Natural killer cell treated with Interleukin-12 subunit alpha and Interleukin-12 subunit beta and Interleukin-15 and Interleukin-18, amount 100 ng/mL, for 72 hours (primary cell): ENCODE measurements at regions not wholly inside any gene's neighbourhood (a gene's known extent, or its start where the extent isn't known, plus 50 kb on each side); places are given as distances from the start of the nearest gene placed in this dataset.

ENCODE experiments used
- ATAC-seq, 2 donors: fragments of 150-1000 bp; cut with Tn5 transposase in 1 of 2; sonication (Bioruptor Pico), chemical (Tn5 transposase) in 1 of 2; 2 replicates each; pipeline ENCODE4 v1.10.0; 2021
- DNase-seq: peaks from one replicate; pipeline ENCODE4 v3.0.0; 2022; ENCODE audit warnings: low spot score
- H3K27ac Mint-ChIP-seq, 2 donors: 1 replicate in 1 of 2; 2 replicates in 1 of 2; pipeline ENCODE4 v1.8.0; 2022; ENCODE audit warnings: mixed read lengths in 2 of 2, mild to moderate bottlenecking in 1 of 2, moderate library complexity in 1 of 2
- H3K27me3 Mint-ChIP-seq, 2 donors: 1 replicate in 1 of 2; 2 replicates in 1 of 2; pipeline ENCODE4 v1.8.0; 2022; ENCODE audit warnings: mixed read lengths in 2 of 2
- H3K36me3 Mint-ChIP-seq: one replicate; pipeline ENCODE4 v1.8.0; 2022; ENCODE audit warnings: mixed read lengths
- H3K4me1 Mint-ChIP-seq, 2 donors: 1 replicate in 1 of 2; 2 replicates in 1 of 2; pipeline ENCODE4 v1.8.0; 2022; ENCODE audit warnings: low read depth in 2 of 2, mixed read lengths in 2 of 2, mild to moderate bottlenecking in 1 of 2
- H3K4me3 Mint-ChIP-seq: one replicate; pipeline ENCODE4 v1.8.0; 2022; ENCODE audit warnings: mixed read lengths
- H3K9me3 Mint-ChIP-seq: 2 replicates; pipeline ENCODE4 v1.8.0; 2022; ENCODE audit warnings: mixed read lengths

DNA sequence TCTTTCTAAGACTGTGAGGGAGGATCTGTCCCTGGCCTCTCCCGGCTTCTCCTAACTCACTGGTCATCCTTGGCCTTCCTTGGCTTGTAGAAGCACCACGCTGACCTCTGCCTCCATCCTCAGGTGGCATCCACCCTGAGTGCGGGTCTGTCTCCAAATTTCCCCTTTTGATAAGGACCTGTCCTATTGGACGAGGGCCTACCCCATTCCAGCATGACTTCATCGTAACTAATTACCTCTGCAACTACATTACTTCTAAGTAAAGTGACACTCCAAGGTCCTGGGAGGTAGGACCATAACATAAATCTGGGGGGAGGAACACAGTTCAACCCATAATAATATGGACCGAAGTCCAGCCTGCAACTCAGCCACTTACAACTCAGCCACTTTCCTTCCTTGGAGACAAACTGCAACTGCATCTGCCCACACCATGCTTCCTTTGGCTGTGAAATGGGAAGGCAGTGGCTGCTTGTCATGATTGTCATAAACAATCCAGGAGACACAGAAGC is 229.6 kb upstream of the DIO3 start:
- Mint-ChIP-seq H3K4me1 (no peaks in the 10 kb centered on the region), H3K4me3 (no peak overlapping the region), H3K9me3 (no peaks in the 10 kb centered on the region), H3K27me3 (peaks cover 18 to 24% of the 10 kb centered on the region in 2 donors), H3K27ac (no peak overlapping the region), H3K36me3 (no peaks in the 10 kb centered on the region)
- no peak for DNase-seq
- peak in 1 of 2 donors; percentile 24 for ATAC-seq

DNA sequence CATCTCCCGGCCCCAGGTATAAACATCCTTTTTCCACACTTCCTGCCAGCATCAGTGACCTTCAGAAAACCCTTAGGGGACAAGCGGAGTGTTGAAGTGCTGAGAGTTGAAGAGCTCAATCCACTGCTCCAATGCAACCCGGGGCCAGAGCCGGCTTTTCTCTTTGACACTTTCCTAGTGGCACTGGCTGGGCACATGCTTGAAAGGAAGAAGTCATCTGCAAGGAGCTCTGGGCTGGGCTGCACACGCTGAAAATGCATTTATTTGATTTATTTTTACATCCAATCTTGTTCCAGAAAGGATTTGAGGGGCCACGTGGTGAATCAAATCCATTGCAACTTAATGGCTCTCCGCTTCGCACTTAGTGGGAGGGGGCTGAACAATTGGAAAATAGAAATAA is 229.0 kb upstream of the DIO3 start:
- Mint-ChIP-seq H3K9me3 (no peaks in the 10 kb centered on the region), H3K27me3 (peaks cover 18 to 29% of the 10 kb centered on the region in 2 donors), H3K27ac (no peak overlapping the region), H3K36me3 (no peaks in the 10 kb centered on the region), H3K4me1 (no peaks in the 10 kb centered on the region), H3K4me3 (no peak overlapping the region)
- ATAC-seq (no peak), DNase-seq (no peak)

DNA sequence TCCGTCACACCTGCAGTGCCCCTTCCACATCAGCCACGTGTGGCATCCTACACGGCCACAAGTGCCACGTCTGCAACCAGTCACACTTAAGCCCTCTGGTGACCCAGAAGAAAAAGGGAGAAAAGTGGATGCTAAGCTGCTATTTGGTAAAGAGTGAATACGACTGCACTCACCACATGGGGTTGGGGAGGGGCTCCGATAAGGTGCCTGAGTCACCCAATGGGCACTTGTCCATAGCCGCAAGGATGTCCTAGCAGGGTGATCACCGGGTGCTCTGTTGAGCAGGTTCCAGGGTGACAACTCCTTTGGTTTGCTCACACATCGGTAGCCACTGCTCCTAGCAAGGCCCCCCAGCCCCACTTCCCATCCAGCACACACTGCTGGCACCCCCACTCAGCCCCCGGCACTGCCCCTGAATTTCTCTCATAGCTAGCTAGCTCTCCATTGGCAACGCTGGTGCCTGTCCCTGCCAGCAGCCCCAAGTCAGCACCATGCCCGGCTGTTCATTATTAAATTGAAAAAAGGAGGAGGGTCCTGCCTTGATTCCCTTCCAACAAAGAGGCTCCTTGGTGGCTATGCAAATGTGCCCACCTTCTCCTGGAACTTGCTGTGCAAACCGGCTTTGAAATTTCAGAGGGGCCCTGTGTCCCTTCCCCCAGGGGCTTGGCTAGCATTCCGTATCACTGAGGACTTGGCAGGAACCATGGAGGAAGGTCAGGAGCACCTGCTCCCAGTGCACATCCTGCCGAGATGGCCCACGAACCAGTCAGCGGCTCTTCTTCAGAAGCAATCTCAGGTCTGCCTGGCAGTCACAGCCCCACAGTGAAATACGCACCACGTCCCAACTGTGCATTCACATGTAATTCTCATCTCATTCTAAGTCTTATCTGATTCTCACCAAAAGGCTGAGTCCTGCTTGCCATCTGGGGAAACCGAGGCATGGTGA is 227.7 kb upstream of the DIO3 start:
- H3K36me3 Mint-ChIP-seq, result no peaks in the 10 kb centered on the region
- ATAC-seq (no peak), DNase-seq (no peak)
- peaks cover 20 to 35% of the 10 kb centered on the region in 2 donors for H3K27me3 Mint-ChIP-seq
- H3K9me3 Mint-ChIP-seq, result no peaks in the 10 kb centered on the region
- H3K4me3 Mint-ChIP-seq, result no peak overlapping the region
- no peaks in the 10 kb centered on the region for H3K4me1 Mint-ChIP-seq
- H3K27ac Mint-ChIP-seq, result no peak overlapping the region

DNA sequence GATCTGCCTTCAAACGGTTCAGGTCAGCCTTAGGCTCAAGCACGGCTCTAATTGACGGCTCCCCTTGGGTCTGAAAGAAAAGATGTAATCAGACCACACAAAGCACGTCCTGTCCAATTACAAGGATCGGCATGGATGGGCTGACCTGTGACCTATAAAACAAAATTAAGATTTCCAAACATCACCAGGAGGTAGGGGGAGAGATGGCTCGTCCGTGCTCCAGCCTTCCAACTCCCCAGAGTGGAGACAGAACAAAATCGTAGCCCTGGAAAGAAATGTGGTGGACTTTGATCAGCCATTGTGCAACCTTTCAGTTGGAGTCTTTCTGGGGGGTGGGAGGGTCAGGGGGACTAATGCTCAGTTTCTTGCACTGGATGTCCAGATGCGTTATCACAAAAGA is 226.6 kb upstream of the DIO3 start:
- H3K27ac Mint-ChIP-seq, result no peak overlapping the region
- DNase-seq, result no peak
- no peak for ATAC-seq
- H3K9me3 Mint-ChIP-seq, result no peaks in the 10 kb centered on the region
- no peak overlapping the region for H3K4me3 Mint-ChIP-seq
- no peaks in the 10 kb centered on the region for H3K4me1 Mint-ChIP-seq
- H3K27me3 Mint-ChIP-seq, result peaks cover 21 to 39% of the 10 kb centered on the region in 2 donors
- H3K36me3 Mint-ChIP-seq, result no peaks in the 10 kb centered on the region

DNA sequence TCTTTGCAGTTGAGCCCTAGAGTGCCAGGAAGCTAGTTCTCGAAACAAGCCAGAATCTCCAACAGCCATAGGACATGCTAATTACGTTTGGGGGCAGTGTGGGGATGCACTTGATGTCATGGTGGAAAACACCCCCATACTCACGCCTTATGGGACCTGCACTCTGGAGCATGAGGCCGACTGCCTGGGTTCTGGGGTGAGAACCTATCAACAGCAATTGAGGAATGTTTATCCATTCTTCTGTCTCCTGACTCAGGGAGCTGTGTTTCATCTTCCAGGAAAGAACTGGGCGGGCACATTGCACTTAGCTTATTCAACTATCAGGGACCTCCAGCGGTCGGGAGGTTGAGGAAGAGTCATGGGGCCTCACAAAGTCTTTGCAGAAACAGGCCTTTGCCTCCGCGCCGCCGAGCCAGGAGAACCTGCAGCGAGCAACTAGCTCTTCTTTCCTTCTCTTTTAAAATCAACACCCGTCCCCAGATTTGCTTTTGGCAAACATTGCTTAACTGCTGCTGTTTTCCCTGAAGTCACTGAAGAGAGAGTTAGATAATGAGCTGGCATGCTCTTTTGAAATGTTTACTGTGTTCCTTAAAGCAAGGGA is 226.1 kb upstream of the DIO3 start:
- Mint-ChIP-seq H3K4me3 (no peak overlapping the region), H3K27ac (no peak overlapping the region), H3K27me3 (peaks cover 21 to 39% of the 10 kb centered on the region in 2 donors), H3K9me3 (no peaks in the 10 kb centered on the region), H3K36me3 (no peaks in the 10 kb centered on the region), H3K4me1 (no peaks in the 10 kb centered on the region)
- DNase-seq (no peak), ATAC-seq (no peak)

DNA sequence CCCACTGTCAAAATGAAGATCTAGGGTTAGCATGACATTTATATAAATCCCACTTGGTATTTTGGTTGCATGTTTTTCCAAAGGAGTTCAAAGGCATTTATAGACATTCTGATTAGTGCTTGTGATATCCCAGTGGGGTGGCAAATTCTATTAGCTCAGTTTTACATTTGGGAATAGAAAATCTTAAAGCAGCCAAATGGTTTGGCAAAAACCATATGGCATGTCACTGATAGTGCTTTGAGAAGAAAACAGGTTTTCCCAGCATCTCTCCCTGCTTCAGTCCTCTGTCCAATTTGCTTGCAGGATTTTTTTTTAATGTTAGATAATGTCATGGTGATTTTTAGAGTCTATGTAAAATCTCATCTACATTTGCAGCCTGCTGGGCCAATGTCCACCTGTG is 225.1 kb upstream of the DIO3 start:
- no peak for DNase-seq
- no peak overlapping the region for H3K4me3 Mint-ChIP-seq
- no peaks in the 10 kb centered on the region for H3K36me3 Mint-ChIP-seq
- no peaks in the 10 kb centered on the region for H3K4me1 Mint-ChIP-seq
- H3K9me3 Mint-ChIP-seq, result no peaks in the 10 kb centered on the region
- peaks cover 22 to 42% of the 10 kb centered on the region in 2 donors for H3K27me3 Mint-ChIP-seq
- no peak overlapping the region for H3K27ac Mint-ChIP-seq
- ATAC-seq, result no peak

DNA sequence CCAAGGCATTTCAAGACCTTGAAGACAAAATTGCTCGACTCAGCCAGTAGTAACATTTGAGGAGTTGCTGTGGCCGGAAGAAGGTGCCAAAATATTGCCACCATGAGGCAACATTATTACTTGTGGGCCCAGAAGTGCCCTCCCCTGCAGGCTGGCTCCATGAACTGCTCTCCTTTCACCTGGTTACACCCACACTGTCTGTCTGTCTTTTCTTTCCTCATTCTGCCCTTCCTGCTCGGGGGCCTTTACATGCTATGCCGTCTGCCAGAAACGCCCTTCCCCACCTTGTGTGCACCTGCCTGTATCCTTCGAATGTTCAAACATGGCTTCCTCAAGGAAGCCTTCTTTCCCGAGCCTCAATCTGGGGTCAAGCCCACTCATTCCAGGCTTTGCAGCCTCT is 224.2 kb upstream of the DIO3 start:
- no peaks in the 10 kb centered on the region for H3K4me1 Mint-ChIP-seq
- no peak overlapping the region for H3K27ac Mint-ChIP-seq
- ATAC-seq (no peak), DNase-seq (no peak)
- peaks cover 28 to 49% of the 10 kb centered on the region in 2 donors for H3K27me3 Mint-ChIP-seq
- no peak overlapping the region for H3K4me3 Mint-ChIP-seq
- no peaks in the 10 kb centered on the region for H3K9me3 Mint-ChIP-seq
- no peaks in the 10 kb centered on the region for H3K36me3 Mint-ChIP-seq

DNA sequence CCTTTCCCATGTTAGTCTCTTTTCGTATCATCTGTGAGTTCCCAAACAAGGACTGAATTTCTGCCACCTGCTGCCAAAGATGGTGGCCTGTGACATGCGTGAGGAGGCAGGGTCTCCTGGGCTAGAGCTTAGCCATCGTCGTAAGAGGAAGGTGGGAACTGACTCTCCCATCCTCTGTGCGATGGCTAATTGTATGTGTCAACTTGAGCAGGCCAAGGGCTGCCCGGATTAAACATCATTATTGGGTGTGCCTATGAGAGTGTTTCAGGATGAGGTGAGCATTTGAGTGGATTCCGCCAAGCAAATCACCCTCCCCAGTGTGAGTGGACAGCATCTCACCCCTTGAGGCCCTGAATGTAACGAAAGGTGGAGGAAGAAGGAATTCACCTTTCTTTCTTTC is 220.7 kb upstream of the DIO3 start:
- Mint-ChIP-seq H3K4me3 (no peak overlapping the region), H3K27ac (no peak overlapping the region), H3K27me3 (peaks cover 28 to 65% of the 10 kb centered on the region in 2 donors), H3K36me3 (no peaks in the 10 kb centered on the region), H3K9me3 (no peaks in the 10 kb centered on the region), H3K4me1 (no peaks in the 10 kb centered on the region)
- DNase-seq (no peak), ATAC-seq (no peak)

DNA sequence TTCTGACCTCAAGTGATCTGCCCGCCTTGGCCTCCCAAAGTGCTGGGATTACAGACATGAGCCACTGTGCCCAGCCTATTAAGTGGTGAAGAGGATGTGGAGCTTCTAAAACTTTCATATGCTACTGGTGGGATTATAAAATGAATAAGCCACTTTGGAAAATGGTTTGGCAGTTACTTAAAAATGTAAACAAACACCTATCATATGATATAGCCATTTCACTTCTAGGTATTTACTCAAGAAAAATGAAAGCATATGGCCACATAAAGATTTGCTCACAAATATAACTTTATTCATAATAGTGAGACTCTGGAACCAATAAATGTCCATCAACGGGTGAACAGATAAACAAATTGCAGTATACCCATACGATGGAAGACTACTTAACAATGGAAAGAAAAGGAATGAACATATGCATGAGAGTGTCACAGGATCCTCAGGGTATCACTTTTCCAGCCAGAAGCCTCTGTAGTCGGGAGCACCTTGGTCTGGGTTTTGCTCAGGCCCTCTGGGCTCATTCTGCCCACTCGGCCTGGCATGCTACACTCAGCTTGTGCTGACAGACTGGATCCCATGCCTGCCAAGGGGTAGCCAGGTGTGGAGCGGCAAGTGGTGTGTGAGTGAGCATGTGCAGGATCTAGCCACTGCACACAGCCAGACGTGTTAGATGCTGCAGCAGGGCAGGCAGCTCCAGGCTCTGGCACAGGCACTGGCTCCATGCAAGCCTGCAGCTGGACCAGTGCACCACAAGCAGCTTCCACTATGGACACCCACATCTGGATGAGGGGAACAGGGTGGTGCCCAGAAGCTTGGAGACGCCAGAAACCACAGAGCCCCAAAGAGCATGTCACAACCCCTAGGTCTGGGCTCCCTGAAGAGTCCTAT is 213.2 kb upstream of the DIO3 start:
- no peak overlapping the region for H3K27ac Mint-ChIP-seq
- ATAC-seq, result peak; percentile 24 to 33
- H3K4me1 Mint-ChIP-seq, result no peaks in the 10 kb centered on the region

DNA sequence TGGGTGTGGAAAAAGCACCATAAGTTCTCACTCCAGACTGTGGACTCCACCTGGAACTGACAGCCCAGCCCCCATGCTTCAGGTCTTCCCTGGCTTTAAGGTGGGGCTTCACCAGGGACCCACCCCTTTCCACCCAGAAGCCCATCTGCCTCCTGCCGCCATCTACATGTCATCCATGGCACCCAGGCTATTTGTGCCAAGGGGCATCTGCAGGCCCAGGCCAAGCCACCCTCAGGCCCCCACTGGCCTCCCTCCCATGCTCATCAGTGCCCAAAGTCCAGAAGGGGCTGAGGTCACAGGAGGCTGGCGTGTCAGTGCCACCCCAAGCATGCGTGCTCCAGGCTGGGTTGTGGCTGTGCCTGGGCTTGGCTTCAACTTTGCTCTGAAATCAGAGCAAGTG is 212.2 kb upstream of the DIO3 start:
- Mint-ChIP-seq H3K36me3 (peaks cover 2% of the 10 kb centered on the region), H3K27ac (no peak overlapping the region), H3K4me3 (no peak overlapping the region), H3K4me1 (no peaks in the 10 kb centered on the region), H3K9me3 (no peaks in the 10 kb centered on the region), H3K27me3 (peaks cover 8 to 18% of the 10 kb centered on the region in 2 donors)
- DNase-seq, result no peak
- ATAC-seq, result no peak

More for the DNA sequence above, 213.2 kb upstream of the DIO3 start:
- H3K9me3 Mint-ChIP-seq, result no peaks in the 10 kb centered on the region
- H3K27me3 Mint-ChIP-seq, result peaks cover 2 to 25% of the 10 kb centered on the region in 2 donors
- H3K4me3 Mint-ChIP-seq, result no peak overlapping the region
- H3K36me3 Mint-ChIP-seq, result no peaks in the 10 kb centered on the region
- no peak for DNase-seq

DNA sequence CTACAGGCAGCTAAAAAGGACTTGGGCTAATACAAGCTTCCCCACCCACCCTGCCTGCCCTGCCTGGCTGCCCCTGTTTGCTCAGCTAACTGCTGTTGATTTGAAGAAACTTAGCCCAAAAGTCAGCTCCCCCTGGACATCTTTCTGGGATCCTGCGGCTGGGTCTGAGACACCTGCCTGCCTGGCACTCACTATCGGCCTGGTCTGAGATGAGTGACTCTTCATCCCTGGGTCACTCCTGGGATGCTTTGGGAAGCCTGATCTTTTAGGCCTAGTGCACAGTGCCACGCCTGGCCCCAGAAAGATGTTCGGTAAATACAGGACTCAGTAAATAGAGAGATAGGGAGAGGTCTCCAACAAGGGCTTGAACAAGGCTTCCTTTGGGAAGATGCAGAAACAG is 211.3 kb upstream of the DIO3 start:
- no peaks in the 10 kb centered on the region for H3K4me1 Mint-ChIP-seq
- ATAC-seq (no peak), DNase-seq (no peak)
- no peak overlapping the region for H3K27ac Mint-ChIP-seq
- no peak overlapping the region for H3K4me3 Mint-ChIP-seq
- no peaks in the 10 kb centered on the region for H3K9me3 Mint-ChIP-seq
- H3K36me3 Mint-ChIP-seq, result peaks cover 5% of the 10 kb centered on the region
- H3K27me3 Mint-ChIP-seq, result peaks cover 10 to 20% of the 10 kb centered on the region in 2 donors

DNA sequence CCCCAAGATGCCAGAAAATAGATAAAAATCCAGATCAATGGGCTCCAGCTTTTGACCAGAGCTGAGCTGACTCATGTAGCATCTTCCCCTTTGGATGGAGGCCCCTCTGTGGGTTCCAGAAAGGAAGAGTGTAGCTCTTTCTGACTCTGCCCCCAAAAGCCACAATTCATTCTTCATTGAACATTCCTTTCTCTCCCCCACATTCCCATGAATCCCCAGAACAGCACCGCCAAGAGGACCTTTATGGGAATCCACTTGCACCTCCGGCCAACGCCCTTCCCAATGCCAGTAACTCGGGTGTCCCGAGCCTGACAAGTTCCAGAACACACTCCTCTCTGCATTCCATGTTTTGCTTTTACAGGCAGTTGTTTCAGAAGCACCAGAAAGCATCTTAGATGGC is 210.6 kb upstream of the DIO3 start:
- DNase-seq (no peak), ATAC-seq (no peak)
- H3K36me3 Mint-ChIP-seq, result peaks cover 5% of the 10 kb centered on the region
- no peak overlapping the region for H3K4me3 Mint-ChIP-seq
- no peaks in the 10 kb centered on the region for H3K9me3 Mint-ChIP-seq
- H3K27ac Mint-ChIP-seq, result no peak overlapping the region
- no peaks in the 10 kb centered on the region for H3K4me1 Mint-ChIP-seq
- peaks cover 13 to 23% of the 10 kb centered on the region in 2 donors for H3K27me3 Mint-ChIP-seq

DNA sequence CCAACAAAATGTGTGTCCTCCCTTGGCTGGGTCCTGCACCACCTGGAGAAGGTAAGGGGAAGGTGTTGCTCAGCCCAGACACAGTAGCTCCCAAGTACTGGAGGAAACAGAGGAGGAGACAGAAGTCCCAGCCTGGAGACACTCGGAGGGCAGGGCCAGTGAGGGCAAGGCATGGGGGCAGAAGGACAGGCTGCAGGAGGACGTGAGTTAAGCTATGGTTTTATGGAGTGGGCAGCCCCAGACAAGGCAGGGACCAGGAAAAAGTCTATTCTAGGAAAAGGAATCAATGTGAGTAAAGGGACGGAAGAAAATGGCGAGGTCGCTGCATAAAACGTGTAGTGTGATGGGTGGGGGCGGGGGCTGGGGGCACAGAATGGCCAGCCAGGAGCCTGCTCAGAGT is 210.1 kb upstream of the DIO3 start:
- no peak overlapping the region for H3K27ac Mint-ChIP-seq
- peaks cover 5% of the 10 kb centered on the region for H3K36me3 Mint-ChIP-seq
- no peak overlapping the region for H3K4me3 Mint-ChIP-seq
- H3K27me3 Mint-ChIP-seq, result peaks cover 11 to 21% of the 10 kb centered on the region in 2 donors
- DNase-seq (no peak), ATAC-seq (no peak)
- no peaks in the 10 kb centered on the region for H3K9me3 Mint-ChIP-seq
- H3K4me1 Mint-ChIP-seq, result no peaks in the 10 kb centered on the region
